Neural crest cell (in vitro differentiated cells): ENCODE measurements at regions not wholly inside any gene's neighbourhood (a gene's known extent, or its start where the extent isn't known, plus 50 kb on each side); places are given as distances from the start of the nearest gene placed in this dataset.

ENCODE experiments used
- DNase-seq: peaks from one replicate; pipeline ENCODE4 v3.0.0; 2021; ENCODE audit warnings: low read depth, mixed read lengths, low spot score
- H3K27ac Mint-ChIP-seq: one replicate; pipeline ENCODE4 v1.8.0; 2021; ENCODE audit warnings: mild to moderate bottlenecking, mixed read lengths; ENCODE audit not compliant: unreplicated experiment
- H3K27me3 Mint-ChIP-seq: 2 replicates; pipeline ENCODE4 v1.8.0; 2021; ENCODE audit warnings: low read depth, mild to moderate bottlenecking, mixed read lengths
- H3K36me3 Mint-ChIP-seq: 2 replicates; pipeline ENCODE4 v1.8.0; 2021; ENCODE audit warnings: low read depth, mild to moderate bottlenecking, mixed read lengths
- H3K4me1 Mint-ChIP-seq: 2 replicates; pipeline ENCODE4 v1.8.0; 2021; ENCODE audit warnings: mixed read lengths
- H3K4me3 Mint-ChIP-seq: one replicate; pipeline ENCODE4 v1.8.0; 2021; ENCODE audit warnings: mild to moderate bottlenecking, mixed read lengths
- H3K9me3 Mint-ChIP-seq: 2 replicates; pipeline ENCODE4 v1.8.0; 2021; ENCODE audit warnings: mixed read lengths
- TF ChIP-seq, protein P1 (sequence below): fragments of 200-600 bp; sonication (generic); conservative IDR thresholded peaks from 2 replicates; pipeline ENCODE4 v1.5.0; 2021; ENCODE audit warnings: antibody characterized with exemption, mild to moderate bottlenecking

DNA sequence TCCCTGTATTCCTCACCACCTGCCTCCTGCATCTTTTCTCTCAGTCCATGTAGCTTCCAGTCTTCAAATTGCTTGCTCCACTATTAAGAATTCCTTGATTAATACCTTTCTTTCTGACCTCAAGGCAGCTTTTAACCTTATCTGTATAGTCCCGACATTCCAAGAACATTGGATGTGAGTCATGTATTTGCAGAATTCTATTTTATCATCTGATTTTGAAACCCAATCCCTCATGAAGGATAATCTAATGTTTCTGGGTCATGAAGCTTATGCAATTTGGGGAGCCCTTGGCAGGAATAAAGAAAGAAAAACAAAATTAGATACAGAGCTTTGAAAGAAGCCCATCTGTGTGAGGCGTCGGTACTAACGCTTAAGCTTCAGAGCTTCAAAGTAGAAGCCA lies 63.4 kb upstream of the CCND2 start:
- TF ChIP-seq, protein P1, sequence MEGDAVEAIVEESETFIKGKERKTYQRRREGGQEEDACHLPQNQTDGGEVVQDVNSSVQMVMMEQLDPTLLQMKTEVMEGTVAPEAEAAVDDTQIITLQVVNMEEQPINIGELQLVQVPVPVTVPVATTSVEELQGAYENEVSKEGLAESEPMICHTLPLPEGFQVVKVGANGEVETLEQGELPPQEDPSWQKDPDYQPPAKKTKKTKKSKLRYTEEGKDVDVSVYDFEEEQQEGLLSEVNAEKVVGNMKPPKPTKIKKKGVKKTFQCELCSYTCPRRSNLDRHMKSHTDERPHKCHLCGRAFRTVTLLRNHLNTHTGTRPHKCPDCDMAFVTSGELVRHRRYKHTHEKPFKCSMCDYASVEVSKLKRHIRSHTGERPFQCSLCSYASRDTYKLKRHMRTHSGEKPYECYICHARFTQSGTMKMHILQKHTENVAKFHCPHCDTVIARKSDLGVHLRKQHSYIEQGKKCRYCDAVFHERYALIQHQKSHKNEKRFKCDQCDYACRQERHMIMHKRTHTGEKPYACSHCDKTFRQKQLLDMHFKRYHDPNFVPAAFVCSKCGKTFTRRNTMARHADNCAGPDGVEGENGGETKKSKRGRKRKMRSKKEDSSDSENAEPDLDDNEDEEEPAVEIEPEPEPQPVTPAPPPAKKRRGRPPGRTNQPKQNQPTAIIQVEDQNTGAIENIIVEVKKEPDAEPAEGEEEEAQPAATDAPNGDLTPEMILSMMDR = no peak
- Mint-ChIP-seq H3K27me3 (peaks cover 9% of the 10 kb centered on the region), H3K9me3 (peaks cover 3% of the 10 kb centered on the region), H3K27ac (no peak overlapping the region), H3K4me1 (no peaks in the 10 kb centered on the region), H3K36me3 (no peaks in the 10 kb centered on the region), H3K4me3 (no peak overlapping the region)
- DNase-seq = no peak

DNA sequence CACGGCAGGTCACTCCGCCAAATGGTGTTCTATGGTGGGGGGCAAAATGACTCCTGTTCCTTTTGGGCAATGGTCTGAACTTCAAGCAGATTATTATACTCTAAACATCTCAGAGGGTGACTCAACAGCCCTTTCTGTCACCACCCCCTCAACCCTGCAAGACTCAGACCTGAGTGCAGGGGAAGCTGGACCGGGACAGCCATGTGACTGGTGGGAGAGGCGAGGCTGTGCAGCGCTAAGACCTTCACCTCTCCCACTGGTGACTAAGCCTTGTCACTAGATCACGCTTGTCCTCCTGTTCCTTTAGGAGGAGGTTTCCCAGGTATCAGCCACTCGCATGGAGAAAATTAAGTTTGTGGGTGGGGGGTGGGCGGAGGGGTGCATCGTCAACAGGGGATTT lies 67.1 kb upstream of the CCND2 start:
- Mint-ChIP-seq H3K9me3 (no peaks in the 10 kb centered on the region), H3K36me3 (no peaks in the 10 kb centered on the region), H3K27ac (no peak overlapping the region), H3K4me1 (no peaks in the 10 kb centered on the region), H3K4me3 (no peak overlapping the region), H3K27me3 (peaks cover 17% of the 10 kb centered on the region)
- TF ChIP-seq, protein P1 = no peak
- DNase-seq = no peak

DNA sequence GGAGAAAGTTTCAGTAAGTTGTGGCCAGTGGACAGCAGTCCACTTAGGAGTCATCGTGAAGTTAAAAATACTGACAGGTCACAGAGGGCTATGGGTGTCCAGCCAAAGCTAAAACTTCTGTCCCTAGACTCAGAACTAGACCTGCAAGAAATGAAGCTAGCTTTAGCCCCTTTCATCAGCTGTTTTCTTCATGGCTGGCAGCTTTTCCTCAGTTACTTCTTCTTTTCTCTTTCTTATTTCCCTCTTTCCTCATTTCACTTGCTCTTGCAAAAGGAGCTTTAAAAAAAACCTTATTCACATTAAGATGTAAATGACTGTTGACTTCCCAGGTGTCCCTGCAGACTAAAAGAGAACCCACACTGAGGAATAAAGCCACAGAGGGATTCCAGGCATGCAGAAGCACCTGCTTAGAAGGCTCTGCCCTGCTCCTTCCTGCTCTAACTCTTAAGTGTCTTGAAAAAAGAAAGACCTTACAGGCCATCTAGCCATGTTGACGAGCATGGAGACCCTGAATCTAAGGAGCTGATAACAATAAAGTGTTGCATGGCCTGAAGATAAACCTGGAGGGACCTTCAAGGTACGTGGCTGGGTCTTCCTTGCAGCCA lies 69.7 kb upstream of the CCND2 start:
- TF ChIP-seq, protein P1 = no peak
- no peaks in the 10 kb centered on the region for H3K4me1 Mint-ChIP-seq
- H3K27ac Mint-ChIP-seq = peak overlapping the region; percentile 87
- H3K36me3 Mint-ChIP-seq = no peaks in the 10 kb centered on the region
- H3K27me3 Mint-ChIP-seq = peaks cover 18% of the 10 kb centered on the region
- no peak for DNase-seq
- H3K9me3 Mint-ChIP-seq = no peaks in the 10 kb centered on the region
- no peak overlapping the region for H3K4me3 Mint-ChIP-seq

DNA sequence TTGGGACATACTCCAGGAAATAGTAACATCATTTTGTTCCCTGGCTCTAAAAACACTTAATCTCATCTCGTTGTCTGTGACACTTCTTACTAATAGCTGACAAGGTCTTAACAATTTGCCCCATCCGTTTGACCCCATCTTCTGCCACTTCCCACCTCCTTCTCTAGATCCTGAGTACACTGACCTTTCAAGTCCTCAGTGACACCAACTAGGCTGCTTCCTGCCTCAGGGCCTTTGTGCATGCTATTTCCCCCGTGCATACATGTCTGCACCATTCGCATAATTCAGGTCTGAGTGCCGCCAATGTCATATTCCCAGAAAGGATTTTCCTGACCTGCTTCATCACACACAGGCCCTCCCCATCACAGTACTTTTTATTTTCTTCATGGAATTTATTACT lies 70.6 kb upstream of the CCND2 start:
- Mint-ChIP-seq H3K4me1 (no peaks in the 10 kb centered on the region), H3K36me3 (no peaks in the 10 kb centered on the region)

DNA sequence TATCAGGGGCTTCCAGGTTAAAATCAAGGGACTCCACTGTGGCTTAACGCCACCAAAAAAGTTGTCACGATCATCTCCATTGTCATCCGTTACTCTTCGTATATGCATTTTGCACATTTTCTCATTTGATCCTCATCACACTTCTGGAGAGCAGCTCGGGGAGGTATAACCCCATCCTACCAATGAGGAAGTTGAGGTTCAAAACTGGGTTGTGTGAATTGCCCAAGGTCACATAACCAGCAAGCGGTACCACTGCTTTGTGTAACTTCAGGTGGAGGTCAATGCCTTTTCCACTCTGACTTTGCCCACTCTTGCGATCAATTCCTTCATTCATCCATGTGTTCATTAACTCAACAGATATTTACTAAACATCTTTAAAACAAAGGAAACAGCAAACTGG lies 71.1 kb upstream of the CCND2 start:
- peaks cover 15% of the 10 kb centered on the region for H3K27me3 Mint-ChIP-seq
- H3K9me3 Mint-ChIP-seq = no peaks in the 10 kb centered on the region
- no peak overlapping the region for H3K4me3 Mint-ChIP-seq
- no peak overlapping the region for H3K27ac Mint-ChIP-seq
- no peak for DNase-seq
- H3K4me1 Mint-ChIP-seq = no peaks in the 10 kb centered on the region
- TF ChIP-seq, protein P1 = no peak
- H3K36me3 Mint-ChIP-seq = no peaks in the 10 kb centered on the region

More for the DNA sequence above, 70.6 kb upstream of the CCND2 start:
- Mint-ChIP-seq H3K27ac (no peak overlapping the region), H3K4me3 (no peak overlapping the region), H3K27me3 (peaks cover 15% of the 10 kb centered on the region), H3K9me3 (no peaks in the 10 kb centered on the region)
- TF ChIP-seq, protein P1 = no peak
- no peak for DNase-seq
